Brain microvascular endothelial cell (primary cell): ENCODE measurements at regions not wholly inside any gene's neighbourhood (a gene's known extent, or its start where the extent isn't known, plus 50 kb on each side); places are given as distances from the start of the nearest gene placed in this dataset.
"Not testable (repeated sequence)": the region's sequence is repeated elsewhere in the genome, so short reads cannot be mapped to it uniquely, and the experiment has no call there.

Experiments used
- DNase-seq: peaks from one replicate; pipeline ENCODE4 v3.0.0-alpha.2; 2020
- H3K27ac ChIP-seq: fragments of 250-450 bp; sonication (Bioruptor Pico); 2 replicates; pipeline ENCODE4 v1.5.1; 2020; ENCODE audit warnings: mild to moderate bottlenecking, moderate library complexity
- H3K27me3 ChIP-seq: fragments of 250-450 bp; sonication (Bioruptor Pico); replicated peaks from 2 replicates; pipeline ENCODE4 v1.5.1; 2020; ENCODE audit warnings: mild to moderate bottlenecking
- H3K36me3 ChIP-seq: fragments of 250-450 bp; sonication (Bioruptor Pico); replicated peaks from 2 replicates; pipeline ENCODE4 v1.5.1; 2020; ENCODE audit warnings: mild to moderate bottlenecking
- H3K4me3 ChIP-seq: 2 replicates; pipeline ENCODE4 v1.5.1; 2011; ENCODE audit warnings: low read depth, mild to moderate bottlenecking, control low read depth, low read length, moderate library complexity
- in situ Hi-C: cut with HindIII; loops from 2 replicates; pipeline ENCODE4 v1.10.0; 2017; ENCODE audit warnings: low sequenced_read_pairs, low pct_ligation_motif_present
- TF ChIP-seq, protein P1 (sequence below): IDR thresholded peaks from 2 replicates; pipeline ENCODE4 v1.5.1; 2011; ENCODE audit warnings: low read depth, mild to moderate bottlenecking, moderate library complexity, low read length, control low read depth, inconsistent platforms; ENCODE audit errors: missing control alignments

DNA sequence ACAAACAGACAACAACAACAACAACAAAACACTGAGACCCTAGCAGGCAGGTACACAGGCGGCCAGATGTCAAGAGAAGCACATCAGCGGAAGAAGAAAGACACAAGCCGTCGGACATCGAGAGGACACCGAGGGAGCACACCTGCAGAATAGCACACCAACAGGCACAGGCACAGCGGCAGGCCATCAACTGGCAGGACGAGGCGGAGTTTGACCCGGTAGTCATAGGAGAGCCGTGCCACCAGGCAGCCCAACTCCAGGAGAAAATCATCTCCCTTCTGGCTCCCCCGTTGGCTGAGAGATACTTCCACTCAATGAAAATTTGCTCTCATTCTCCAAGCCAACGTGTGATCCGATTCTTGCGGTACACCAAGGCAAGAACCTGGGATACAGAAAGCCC, 352.1 kb upstream of the IZUMO3 start:
- H3K27me3 ChIP-seq: no peaks in the 10 kb centered on the region
- TF ChIP-seq, protein P1, sequence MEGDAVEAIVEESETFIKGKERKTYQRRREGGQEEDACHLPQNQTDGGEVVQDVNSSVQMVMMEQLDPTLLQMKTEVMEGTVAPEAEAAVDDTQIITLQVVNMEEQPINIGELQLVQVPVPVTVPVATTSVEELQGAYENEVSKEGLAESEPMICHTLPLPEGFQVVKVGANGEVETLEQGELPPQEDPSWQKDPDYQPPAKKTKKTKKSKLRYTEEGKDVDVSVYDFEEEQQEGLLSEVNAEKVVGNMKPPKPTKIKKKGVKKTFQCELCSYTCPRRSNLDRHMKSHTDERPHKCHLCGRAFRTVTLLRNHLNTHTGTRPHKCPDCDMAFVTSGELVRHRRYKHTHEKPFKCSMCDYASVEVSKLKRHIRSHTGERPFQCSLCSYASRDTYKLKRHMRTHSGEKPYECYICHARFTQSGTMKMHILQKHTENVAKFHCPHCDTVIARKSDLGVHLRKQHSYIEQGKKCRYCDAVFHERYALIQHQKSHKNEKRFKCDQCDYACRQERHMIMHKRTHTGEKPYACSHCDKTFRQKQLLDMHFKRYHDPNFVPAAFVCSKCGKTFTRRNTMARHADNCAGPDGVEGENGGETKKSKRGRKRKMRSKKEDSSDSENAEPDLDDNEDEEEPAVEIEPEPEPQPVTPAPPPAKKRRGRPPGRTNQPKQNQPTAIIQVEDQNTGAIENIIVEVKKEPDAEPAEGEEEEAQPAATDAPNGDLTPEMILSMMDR: no peak
- DNase-seq: no peak
- H3K4me3 ChIP-seq: no peak overlapping the region
- no peaks in the 10 kb centered on the region for H3K36me3 ChIP-seq
- H3K27ac ChIP-seq: no peak overlapping the region
- in situ Hi-C loops: no loop called here

DNA sequence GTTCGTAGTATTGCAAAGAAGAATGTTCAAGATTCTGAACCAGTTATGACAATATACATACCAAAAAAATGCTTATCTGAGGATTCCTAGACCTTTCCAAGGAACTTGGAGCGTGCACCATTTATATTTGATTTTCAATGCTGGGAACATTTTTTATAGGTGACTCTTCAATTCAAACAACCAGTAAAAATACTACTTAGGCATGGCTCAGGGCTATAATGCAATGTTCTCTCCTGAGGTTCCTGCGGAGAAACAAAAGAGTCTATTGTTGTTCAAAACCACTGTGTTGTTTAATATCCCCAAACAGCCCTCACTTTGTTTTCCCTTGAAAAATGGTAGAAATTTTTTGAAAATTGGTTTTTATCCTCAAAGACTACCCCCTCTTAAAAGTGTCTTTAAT, 335.7 kb upstream of the IZUMO3 start:
- no peaks in the 10 kb centered on the region for H3K36me3 ChIP-seq
- no peak overlapping the region for H3K27ac ChIP-seq
- TF ChIP-seq, protein P1: no peak
- DNase-seq: no peak
- in situ Hi-C loops: no loop called here
- H3K27me3 ChIP-seq: no peaks in the 10 kb centered on the region
- H3K4me3 ChIP-seq: no peak overlapping the region

DNA sequence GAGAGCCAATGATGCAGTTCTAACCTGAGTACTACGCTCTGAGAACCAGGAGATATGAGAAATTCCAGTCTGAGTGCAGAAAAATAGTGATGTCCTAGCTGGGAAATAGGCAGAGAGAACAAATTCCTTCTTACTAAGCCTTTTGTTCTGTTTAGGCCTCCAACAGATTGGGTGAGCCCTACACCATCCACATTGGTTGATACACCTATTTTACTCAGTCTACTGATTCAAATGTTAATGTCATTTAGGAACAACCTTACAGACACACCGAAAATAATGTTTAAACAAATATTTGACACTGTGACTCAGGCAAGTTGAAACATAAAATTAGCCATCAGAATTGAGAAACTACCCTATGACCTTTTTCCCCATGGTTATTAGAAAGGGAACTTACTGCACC, 333.9 kb upstream of the IZUMO3 start:
- TF ChIP-seq, protein P1: no peak
- Histone ChIP-seq H3K27ac (no peak overlapping the region), H3K4me3 (no peak overlapping the region), H3K27me3 (no peaks in the 10 kb centered on the region), H3K36me3 (no peaks in the 10 kb centered on the region)
- in situ Hi-C loops: no loop called here
- no peak for DNase-seq

DNA sequence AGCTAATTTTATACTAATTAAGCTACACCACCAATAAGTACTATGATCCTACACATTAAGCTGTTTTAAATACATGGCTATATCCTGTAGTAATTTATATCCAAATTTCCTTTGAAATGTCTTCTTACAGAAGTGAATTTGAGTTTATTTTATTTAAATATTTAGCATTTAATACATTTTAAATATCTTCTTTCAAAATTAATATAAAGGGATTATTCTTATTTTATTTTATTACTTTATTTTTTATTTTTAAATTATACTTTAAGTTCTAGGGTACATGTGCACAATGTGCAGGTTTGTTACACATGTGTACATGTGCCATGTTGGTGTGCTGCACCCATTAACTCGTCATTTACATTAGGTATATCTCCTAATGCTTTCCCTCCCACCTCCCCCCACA, 310.9 kb upstream of the IZUMO3 start:
- H3K27ac ChIP-seq, H3K4me3 ChIP-seq, H3K27me3 ChIP-seq, in situ Hi-C loops, DNase-seq, H3K36me3 ChIP-seq: not testable (repeated sequence)

DNA sequence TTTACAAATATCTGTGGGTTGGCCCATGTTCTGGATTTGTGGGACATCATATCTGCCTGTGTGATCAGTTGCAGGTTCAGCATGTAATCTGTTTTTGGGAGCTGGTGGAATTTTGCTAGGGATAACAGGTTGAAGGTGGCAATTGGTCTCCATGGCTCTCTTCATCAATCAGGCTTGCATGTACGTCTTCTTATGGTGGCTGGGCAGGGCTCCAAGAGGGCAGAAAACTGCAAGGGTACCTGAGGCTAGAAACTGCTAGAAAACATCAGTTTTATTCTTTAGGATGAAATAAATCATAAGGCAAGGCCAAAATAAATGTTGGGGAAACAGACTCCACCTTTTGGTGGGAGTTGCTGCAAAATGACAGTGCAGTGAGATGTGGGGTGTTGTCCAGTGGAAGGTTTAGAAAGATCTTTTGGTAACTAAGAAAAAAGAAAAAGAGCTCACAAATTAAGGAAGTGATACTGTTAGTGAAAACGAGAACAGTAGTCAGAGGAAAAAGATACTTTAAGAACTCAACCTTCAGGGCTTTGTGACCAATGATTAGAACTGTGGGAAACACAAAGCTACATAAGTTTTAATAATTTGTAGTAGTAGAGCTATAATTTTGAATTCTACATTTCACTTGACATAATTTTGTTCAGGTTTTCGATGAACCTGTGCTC, 300.7 kb upstream of the IZUMO3 start:
- Histone ChIP-seq H3K27ac (no peak overlapping the region), H3K4me3 (no peak overlapping the region), H3K27me3 (no peaks in the 10 kb centered on the region), H3K36me3 (no peaks in the 10 kb centered on the region)
- TF ChIP-seq, protein P1: no peak
- in situ Hi-C loops: no loop called here
- DNase-seq: no peak

DNA sequence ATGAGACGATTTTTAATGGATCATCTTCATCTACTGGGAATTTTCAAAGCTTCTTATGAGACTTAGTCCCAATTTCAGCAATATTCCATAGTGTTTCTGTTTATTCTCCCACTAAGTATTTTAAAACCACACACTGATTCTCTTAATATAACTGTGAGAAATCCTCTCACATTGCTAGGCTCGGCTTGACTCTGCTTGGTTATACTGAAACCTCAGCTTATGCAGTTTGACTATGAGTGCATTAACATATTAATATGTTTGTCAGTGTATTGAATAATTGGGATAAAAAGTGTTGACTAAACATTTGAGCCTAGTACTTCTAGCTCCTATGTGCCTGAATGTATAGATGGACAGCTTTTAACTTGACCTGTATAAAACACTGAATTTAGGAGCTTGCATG, 298.5 kb upstream of the IZUMO3 start:
- Histone ChIP-seq H3K27ac (no peak overlapping the region), H3K36me3 (no peaks in the 10 kb centered on the region), H3K27me3 (no peaks in the 10 kb centered on the region), H3K4me3 (no peak overlapping the region)
- DNase-seq: no peak
- TF ChIP-seq, protein P1: no peak
- in situ Hi-C loops: no loop called here
